Glutamatergic neuron (in vitro differentiated cells): ENCODE measurements at regions not wholly inside any gene's neighbourhood (a gene's known extent, or its start where the extent isn't known, plus 50 kb on each side); places are given as distances from the start of the nearest gene placed in this dataset.

Source experiments
- DNase-seq: peaks from one replicate; pipeline ENCODE4 v3.0.0; 2022
- H3K27ac Mint-ChIP-seq: one replicate; pipeline ENCODE4 v1.8.0; 2020; ENCODE audit warnings: mild to moderate bottlenecking, mixed read lengths, inconsistent platforms; ENCODE audit not compliant: unreplicated experiment
- H3K27me3 Mint-ChIP-seq: one replicate; pipeline ENCODE4 v1.8.0; 2020; ENCODE audit warnings: mild to moderate bottlenecking, moderate library complexity, mixed read lengths, inconsistent platforms; ENCODE audit not compliant: unreplicated experiment
- H3K36me3 Mint-ChIP-seq: one replicate; pipeline ENCODE4 v1.8.0; 2020; ENCODE audit warnings: mild to moderate bottlenecking, mixed read lengths, inconsistent platforms; ENCODE audit not compliant: unreplicated experiment
- H3K4me1 Mint-ChIP-seq: one replicate; pipeline ENCODE4 v1.8.0; 2020; ENCODE audit warnings: mild to moderate bottlenecking, low read depth, mixed read lengths, inconsistent platforms; ENCODE audit not compliant: unreplicated experiment
- H3K4me3 Mint-ChIP-seq: one replicate; pipeline ENCODE4 v1.8.0; 2020; ENCODE audit warnings: mild to moderate bottlenecking, mixed read lengths, inconsistent platforms; ENCODE audit not compliant: unreplicated experiment
- H3K9me3 Mint-ChIP-seq: one replicate; pipeline ENCODE4 v1.8.0; 2020; ENCODE audit warnings: mild to moderate bottlenecking, moderate library complexity, mixed read lengths, inconsistent platforms; ENCODE audit not compliant: unreplicated experiment
- TF ChIP-seq, protein P1 (sequence below): fragments of 200-600 bp; sonication (generic); IDR thresholded peaks from one replicate; pipeline ENCODE4 v1.5.0; 2021; ENCODE audit not compliant: partially characterized antibody, unreplicated experiment

GRCh38 chr16:35752012-35752772 is 2292.8 kb downstream of the TP53TG3F start:
- TF ChIP-seq, protein P1, sequence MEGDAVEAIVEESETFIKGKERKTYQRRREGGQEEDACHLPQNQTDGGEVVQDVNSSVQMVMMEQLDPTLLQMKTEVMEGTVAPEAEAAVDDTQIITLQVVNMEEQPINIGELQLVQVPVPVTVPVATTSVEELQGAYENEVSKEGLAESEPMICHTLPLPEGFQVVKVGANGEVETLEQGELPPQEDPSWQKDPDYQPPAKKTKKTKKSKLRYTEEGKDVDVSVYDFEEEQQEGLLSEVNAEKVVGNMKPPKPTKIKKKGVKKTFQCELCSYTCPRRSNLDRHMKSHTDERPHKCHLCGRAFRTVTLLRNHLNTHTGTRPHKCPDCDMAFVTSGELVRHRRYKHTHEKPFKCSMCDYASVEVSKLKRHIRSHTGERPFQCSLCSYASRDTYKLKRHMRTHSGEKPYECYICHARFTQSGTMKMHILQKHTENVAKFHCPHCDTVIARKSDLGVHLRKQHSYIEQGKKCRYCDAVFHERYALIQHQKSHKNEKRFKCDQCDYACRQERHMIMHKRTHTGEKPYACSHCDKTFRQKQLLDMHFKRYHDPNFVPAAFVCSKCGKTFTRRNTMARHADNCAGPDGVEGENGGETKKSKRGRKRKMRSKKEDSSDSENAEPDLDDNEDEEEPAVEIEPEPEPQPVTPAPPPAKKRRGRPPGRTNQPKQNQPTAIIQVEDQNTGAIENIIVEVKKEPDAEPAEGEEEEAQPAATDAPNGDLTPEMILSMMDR, result no peak
- H3K4me1 Mint-ChIP-seq, result no peaks in the 10 kb centered on the region

DNA sequence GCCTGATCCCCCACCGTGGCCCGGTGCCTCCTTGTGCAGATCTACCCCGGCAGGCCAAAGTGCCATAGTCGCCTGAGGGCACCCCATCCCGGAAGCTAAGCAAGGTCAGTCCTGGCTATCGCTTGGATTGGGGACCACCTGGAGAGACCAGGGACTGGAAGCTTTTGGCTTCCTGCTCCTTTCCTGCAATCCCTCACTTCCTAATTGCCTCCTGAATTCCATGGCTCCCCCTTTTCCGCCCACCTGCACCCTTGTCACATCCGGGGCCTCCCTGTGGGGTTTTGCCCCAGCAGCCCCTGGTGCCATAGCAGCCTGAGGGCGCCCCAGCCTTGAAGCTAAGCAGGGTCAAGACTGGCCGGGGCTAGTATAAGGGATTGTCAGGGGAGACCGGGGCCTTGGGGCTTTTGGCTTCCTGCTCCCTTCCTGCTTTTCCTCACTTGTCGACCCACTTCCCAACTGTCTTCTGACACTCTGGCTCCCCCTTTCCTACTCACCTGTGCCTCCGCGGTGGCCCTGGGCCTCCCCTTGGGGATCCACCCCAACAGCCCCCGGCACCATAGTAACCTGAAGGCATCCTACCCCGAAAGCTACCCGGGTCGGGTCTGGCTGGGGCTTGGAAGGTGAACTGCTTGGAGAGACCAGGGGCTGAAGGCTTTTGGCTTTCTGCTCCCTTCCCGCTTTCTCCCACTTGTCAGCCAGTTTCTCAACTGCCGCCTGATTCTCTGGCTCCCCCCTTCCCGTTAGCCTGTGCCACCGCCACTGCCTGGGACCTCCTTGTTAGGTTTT is 2293.6 kb downstream of the TP53TG3F start:
- Mint-ChIP-seq H3K4me1 (no peaks in the 10 kb centered on the region), H3K27ac (no peak overlapping the region), H3K36me3 (no peaks in the 10 kb centered on the region), H3K4me3 (no peak overlapping the region), H3K9me3 (peaks cover 7% of the 10 kb centered on the region), H3K27me3 (peaks cover 5% of the 10 kb centered on the region)
- TF ChIP-seq, protein P1, result no peak
- DNase-seq, result no peak

More at GRCh38 chr16:35752012-35752772, 2292.8 kb downstream of the TP53TG3F start:
- DNase-seq, result no peak
- Mint-ChIP-seq H3K4me3 (no peak overlapping the region), H3K36me3 (no peaks in the 10 kb centered on the region), H3K27me3 (peaks cover 5% of the 10 kb centered on the region), H3K27ac (no peak overlapping the region), H3K9me3 (peaks cover 9% of the 10 kb centered on the region)

DNA sequence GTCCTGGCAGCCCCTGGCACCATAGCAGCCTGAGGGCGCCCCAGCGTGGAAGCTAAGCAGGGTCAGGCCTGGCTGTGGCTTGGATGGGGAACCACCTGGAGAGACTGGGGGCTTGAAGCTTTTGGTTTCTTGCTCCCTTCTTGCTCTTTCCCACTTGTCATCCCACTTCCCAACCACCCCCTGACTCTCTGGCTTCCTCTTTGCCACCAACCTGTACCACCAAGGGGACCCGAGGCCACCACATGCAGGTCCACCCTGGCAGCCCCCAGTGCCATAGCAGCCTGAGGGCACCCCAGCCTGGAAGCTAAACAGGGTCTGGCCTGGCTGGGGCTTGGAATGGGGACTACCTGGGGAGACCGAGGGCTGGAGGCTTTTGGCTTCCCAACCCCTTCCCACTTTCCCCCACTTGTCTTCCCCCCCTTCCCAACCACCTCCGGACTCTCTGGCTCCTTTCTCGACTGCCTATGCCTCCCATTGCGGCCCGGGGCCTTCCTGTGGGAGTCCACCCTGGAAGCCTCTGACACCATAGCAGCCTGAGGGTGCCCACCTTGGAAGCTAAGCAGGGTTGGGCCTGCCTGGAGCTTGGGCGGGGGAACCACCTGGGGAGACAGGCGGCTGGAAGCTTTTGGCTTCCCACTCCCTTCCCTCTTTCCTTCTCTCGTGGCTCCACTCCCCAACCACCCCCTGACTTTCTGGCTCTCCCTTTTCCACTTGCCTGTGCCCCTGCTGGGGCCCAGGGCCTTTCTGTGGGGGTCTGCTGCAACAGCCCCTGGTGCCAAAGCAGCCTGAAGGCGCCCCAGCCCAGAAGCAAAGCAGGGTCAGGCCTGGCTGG is 2294.4 kb downstream of the TP53TG3F start:
- no peaks in the 10 kb centered on the region for H3K36me3 Mint-ChIP-seq

GRCh38 chr16:35754391-35755369 is 2295.3 kb downstream of the TP53TG3F start:
- Mint-ChIP-seq H3K4me3 (no peak overlapping the region), H3K27me3 (peaks cover 5% of the 10 kb centered on the region), H3K4me1 (no peaks in the 10 kb centered on the region), H3K9me3 (peaks cover 7% of the 10 kb centered on the region), H3K36me3 (no peaks in the 10 kb centered on the region), H3K27ac (no peak overlapping the region)
- no peak for DNase-seq
- TF ChIP-seq, protein P1, result no peak

More for the DNA sequence above, 2294.4 kb downstream of the TP53TG3F start:
- no peak overlapping the region for H3K4me3 Mint-ChIP-seq
- no peaks in the 10 kb centered on the region for H3K4me1 Mint-ChIP-seq
- TF ChIP-seq, protein P1, result no peak
- peaks cover 7% of the 10 kb centered on the region for H3K9me3 Mint-ChIP-seq
- H3K27ac Mint-ChIP-seq, result no peak overlapping the region
- H3K27me3 Mint-ChIP-seq, result peaks cover 5% of the 10 kb centered on the region
- no peak for DNase-seq
